HEK293 (cell line): ENCODE measurements at regions not wholly inside any gene's neighbourhood (a gene's known extent, or its start where the extent isn't known, plus 50 kb on each side); places are given as distances from the start of the nearest gene placed in this dataset.

Experiments
- CTCF ChIA-PET: fragments of 350-600 bp; formaldehyde crosslinking; extraction: SDS; loops from one replicate; lab custom pipeline; 2021; ENCODE audit warnings: antibody characterized with exemption; lab: Yijun Ruan, JAX
- POLR2A ChIA-PET: fragments of 300-600 bp; formaldehyde crosslinking; extraction: SDS; loops from one replicate; lab custom pipeline; 2020; ENCODE audit warnings: antibody characterized with exemption, inconsistent platforms; lab: Yijun Ruan, JAX
- H3K27ac ChIP-seq: fragments of 200-500 bp; sonication (Bioruptor generic); 2 replicates; pipeline ENCODE4 v1.5.1; 2014; ENCODE audit warnings: low read depth, low read length, control low read depth, inconsistent platforms; ENCODE audit errors: extremely low read depth
- H3K36me3 ChIP-seq, 2 experiments: fragments of 200-500 bp in 1 of 2; sonication (Bioruptor generic) in 1 of 2; 1 replicate in 1 of 2; 2 replicates in 1 of 2; pipeline ENCODE4 v1.5.1; 2014 to 2017; ENCODE audit warnings: inconsistent platforms in 2 of 2, low read length in 2 of 2; ENCODE audit not compliant: control insufficient read depth in 2 of 2, insufficient read depth in 1 of 2
- H3K4me1 ChIP-seq: fragments of 200-500 bp; sonication (Bioruptor generic); 2 replicates; pipeline ENCODE4 v1.5.1; 2014; ENCODE audit warnings: mild to moderate bottlenecking, low read length, inconsistent platforms; ENCODE audit not compliant: control insufficient read depth, insufficient read depth
- H3K4me3 ChIP-seq: 2 replicates; pipeline ENCODE4 v1.5.1; 2011; ENCODE audit warnings: low read depth, mild to moderate bottlenecking, control low read depth, low read length, moderate library complexity
- H3K9me3 ChIP-seq: fragments of 200-500 bp; sonication (Bioruptor generic); 2 replicates; pipeline ENCODE4 v1.5.1; 2014; ENCODE audit warnings: low read depth, low read length, inconsistent platforms; ENCODE audit not compliant: control insufficient read depth, insufficient read depth
- HIC1 ChIP-seq: fragments of 450-650 bp; formaldehyde crosslinking; IDR thresholded peaks from 2 replicates; pipeline ENCODE4 v1.5.1; 2016; ENCODE audit warnings: missing biosample characterization, missing genetic modification characterization
- PRDM2 ChIP-seq: fragments of 450-650 bp; formaldehyde crosslinking; IDR thresholded peaks from 2 replicates; pipeline ENCODE4 v1.5.1; 2016; ENCODE audit warnings: missing biosample characterization, missing genetic modification characterization, borderline replicate concordance
- ZBTB26 ChIP-seq: fragments of 450-650 bp; formaldehyde crosslinking; optimal IDR thresholded peaks from 2 replicates; pipeline ENCODE3; 2016; ENCODE audit warnings: missing biosample characterization, mild to moderate bottlenecking, missing genetic modification characterization
- ZBTB48 ChIP-seq: fragments of 450-650 bp; formaldehyde crosslinking; IDR thresholded peaks from 2 replicates; pipeline ENCODE4 v1.5.1; 2016; ENCODE audit warnings: missing biosample characterization, missing genetic modification characterization
- ZBTB49 ChIP-seq: fragments of 450-650 bp; formaldehyde crosslinking; IDR thresholded peaks from 2 replicates; pipeline ENCODE4 v1.5.1; 2016; ENCODE audit warnings: missing biosample characterization, missing genetic modification characterization, low read depth
- ZFP69B ChIP-seq: fragments of 450-650 bp; formaldehyde crosslinking; IDR thresholded peaks from 2 replicates; pipeline ENCODE4 v1.5.1; 2016; ENCODE audit warnings: missing biosample characterization, missing genetic modification characterization
- ZNF10 ChIP-seq: fragments of 450-650 bp; formaldehyde crosslinking; IDR thresholded peaks from 2 replicates; pipeline ENCODE4 v1.5.1; 2017; ENCODE audit warnings: missing biosample characterization, missing genetic modification characterization
- ZNF148 ChIP-seq: fragments of 450-650 bp; formaldehyde crosslinking; IDR thresholded peaks from 2 replicates; pipeline ENCODE4 v1.5.0; 2017; ENCODE audit warnings: missing biosample characterization, missing genetic modification characterization, borderline replicate concordance
- ZNF169 ChIP-seq: fragments of 450-650 bp; formaldehyde crosslinking; IDR thresholded peaks from 2 replicates; pipeline ENCODE4 v1.5.1; 2016; ENCODE audit warnings: missing biosample characterization, missing genetic modification characterization
- ZNF529 ChIP-seq: fragments of 450-650 bp; formaldehyde crosslinking; IDR thresholded peaks from 2 replicates; pipeline ENCODE4 v1.5.1; 2017; ENCODE audit warnings: missing genetic modification characterization, missing biosample characterization; ENCODE audit not compliant: insufficient replicate concordance
- ZNF660 ChIP-seq: fragments of 450-650 bp; IDR thresholded peaks from 2 replicates; pipeline ENCODE4 v1.5.1; 2018; ENCODE audit warnings: missing biosample characterization, mild to moderate bottlenecking, missing genetic modification characterization
- ZNF843 ChIP-seq: fragments of 450-650 bp; formaldehyde crosslinking; IDR thresholded peaks from 2 replicates; pipeline ENCODE4 v1.5.1; 2016; ENCODE audit warnings: missing biosample characterization, missing genetic modification characterization

- ChIA-PET CTCF (interaction anchor here (0.9 kb wide), 1 partner anchor 359 kb away, joined by 5 read pairs; no protein-coding TSS in a partner anchor), POLR2A (no interaction called here)
- no peaks in the 10 kb centered on the region; the same call in 1 of the 2 replicates for H3K9me3 ChIP-seq
- no peak overlapping the region for H3K27ac ChIP-seq
- H3K36me3 ChIP-seq, result no peaks in the 10 kb centered on the region
- H3K4me1 ChIP-seq, result no peaks in the 10 kb centered on the region
- TF ChIP-seq ZNF843, result no peak
- no peak for TF ChIP-seq ZFP69B (tag by site-specific recombination)
- TF ChIP-seq ZNF529 (tag by site-specific recombination), result no peak
- TF ChIP-seq PRDM2, result no peak
- no peak for TF ChIP-seq ZNF169
- TF ChIP-seq ZBTB26 (tag by site-specific recombination), result no peak
- no peak for TF ChIP-seq ZNF10 (tag by site-specific recombination)
- no peak for TF ChIP-seq HIC1
- no peak for TF ChIP-seq ZNF660 (tag by site-specific recombination)
- TF ChIP-seq ZBTB49, result no peak
- TF ChIP-seq ZBTB48 (tag by site-specific recombination), result no peak
- TF ChIP-seq ZNF148 (tag by site-specific recombination), result no peak
- H3K4me3 ChIP-seq, result no peak overlapping the region
Observed at GRCh38 chr5:8848366-8848765, 697.5 kb downstream of the SEMA5A start.
